Osteocyte (in vitro differentiated cells): ENCODE measurements at regions not wholly inside any gene's neighbourhood (a gene's known extent, or its start where the extent isn't known, plus 50 kb on each side); places are given as distances from the start of the nearest gene placed in this dataset.
A peak's percentile ranks its signal among the peaks of the same experiment; 100 is the strongest.

ENCODE experiments used
- DNase-seq: peaks from one replicate; pipeline ENCODE4 v3.0.0; 2021; ENCODE audit warnings: mixed read lengths; ENCODE audit not compliant: unreplicated experiment; ENCODE audit errors: extremely low spot score
- H3K27ac Mint-ChIP-seq: one replicate; pipeline ENCODE4 v1.8.0; 2021; ENCODE audit warnings: mild to moderate bottlenecking, mixed read lengths; ENCODE audit not compliant: unreplicated experiment
- H3K27me3 Mint-ChIP-seq: one replicate; pipeline ENCODE4 v1.8.0; 2021; ENCODE audit warnings: mixed read lengths; ENCODE audit not compliant: unreplicated experiment
- H3K36me3 Mint-ChIP-seq: one replicate; pipeline ENCODE4 v1.8.0; 2021; ENCODE audit warnings: mixed read lengths; ENCODE audit not compliant: unreplicated experiment
- H3K4me1 Mint-ChIP-seq: one replicate; pipeline ENCODE4 v1.8.0; 2021; ENCODE audit warnings: mixed read lengths; ENCODE audit not compliant: unreplicated experiment
- H3K4me3 Mint-ChIP-seq: one replicate; pipeline ENCODE4 v1.8.0; 2021; ENCODE audit warnings: mild to moderate bottlenecking, moderate library complexity, mixed read lengths; ENCODE audit not compliant: unreplicated experiment
- H3K9me3 Mint-ChIP-seq: one replicate; pipeline ENCODE4 v1.8.0; 2021; ENCODE audit warnings: mixed read lengths; ENCODE audit not compliant: unreplicated experiment
- CTCF ChIP-seq: fragments of 200-600 bp; sonication (generic); IDR thresholded peaks from 2 replicates; pipeline ENCODE4 v1.5.0; 2021; ENCODE audit warnings: antibody characterized with exemption, mild to moderate bottlenecking, moderate library complexity

DNA sequence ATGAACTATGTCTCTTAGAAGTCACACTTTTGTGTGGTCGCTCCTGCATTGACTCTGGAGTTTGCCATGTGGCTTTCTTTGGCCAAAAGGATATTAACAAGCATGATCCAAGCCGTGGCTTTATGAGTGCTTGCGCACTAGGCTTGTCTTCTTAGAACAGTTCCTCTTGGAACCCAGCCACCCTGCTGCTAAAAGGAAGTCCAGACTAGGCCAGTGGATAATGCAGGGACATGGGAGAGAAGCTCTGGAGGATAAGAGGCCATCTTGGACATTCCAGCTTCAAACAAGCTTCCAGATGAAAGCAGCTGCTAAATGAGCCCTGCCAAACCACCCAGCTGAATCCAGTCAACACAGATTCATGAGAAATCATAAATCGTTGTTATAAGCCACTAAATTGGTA lies 346.4 kb downstream of the CDC5L start:
- Mint-ChIP-seq H3K36me3 (peaks cover 2% of the 10 kb centered on the region), H3K27me3 (no peaks in the 10 kb centered on the region), H3K4me3 (no peak overlapping the region)

GRCh38 chr6:44734886-44735629 lies 347.6 kb downstream of the CDC5L start:
- DNase-seq: peak; percentile 53
- H3K27me3 Mint-ChIP-seq: no peaks in the 10 kb centered on the region
- peaks cover 2% of the 10 kb centered on the region for H3K36me3 Mint-ChIP-seq
- no peak overlapping the region for H3K27ac Mint-ChIP-seq
- H3K4me3 Mint-ChIP-seq: no peak overlapping the region
- peaks cover 50% of the 10 kb centered on the region for H3K4me1 Mint-ChIP-seq
- no peak for TF ChIP-seq CTCF
- no peaks in the 10 kb centered on the region for H3K9me3 Mint-ChIP-seq

More for the DNA sequence above, 346.4 kb downstream of the CDC5L start:
- Mint-ChIP-seq H3K9me3 (no peaks in the 10 kb centered on the region), H3K27ac (no peak overlapping the region), H3K4me1 (peaks cover 51% of the 10 kb centered on the region)
- no peak for TF ChIP-seq CTCF
- peak; percentile 46 for DNase-seq

DNA sequence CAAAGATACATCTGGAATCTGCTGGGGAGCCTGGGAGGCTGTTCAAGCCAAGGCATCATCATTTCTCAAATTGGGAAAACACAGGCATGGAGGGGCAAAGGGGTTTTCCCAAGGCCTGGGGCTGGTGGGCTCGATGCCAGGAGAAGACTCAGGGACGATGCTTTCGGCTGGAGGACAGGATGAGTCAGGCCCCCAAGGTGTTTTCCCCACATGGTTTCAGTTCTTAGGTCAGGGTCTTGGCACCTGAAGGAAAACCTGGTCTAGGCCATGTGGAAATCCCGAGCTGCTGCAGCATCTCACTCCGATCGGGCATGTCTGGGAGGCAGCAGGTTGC lies 348.1 kb downstream of the CDC5L start:
- no peak for TF ChIP-seq CTCF
- H3K4me1 Mint-ChIP-seq: peaks cover 45% of the 10 kb centered on the region
- no peaks in the 10 kb centered on the region for H3K27me3 Mint-ChIP-seq
- H3K9me3 Mint-ChIP-seq: no peaks in the 10 kb centered on the region
- H3K4me3 Mint-ChIP-seq: no peak overlapping the region
- DNase-seq: peak; percentile 72
- no peak overlapping the region for H3K27ac Mint-ChIP-seq
- H3K36me3 Mint-ChIP-seq: peaks cover 2% of the 10 kb centered on the region

- Mint-ChIP-seq H3K27ac (no peak overlapping the region), H3K27me3 (no peaks in the 10 kb centered on the region), H3K4me3 (no peak overlapping the region), H3K9me3 (no peaks in the 10 kb centered on the region), H3K4me1 (peaks cover 29% of the 10 kb centered on the region), H3K36me3 (peaks cover 2% of the 10 kb centered on the region)
- DNase-seq: peak; percentile 51
- no peak for TF ChIP-seq CTCF
Observed at GRCh38 chr6:44737341-44737740, 349.8 kb downstream of the CDC5L start.

GRCh38 chr6:44737829-44738528 lies 350.5 kb downstream of the CDC5L start:
- no peaks in the 10 kb centered on the region for H3K9me3 Mint-ChIP-seq
- H3K4me3 Mint-ChIP-seq: no peak overlapping the region
- peaks cover 23% of the 10 kb centered on the region for H3K4me1 Mint-ChIP-seq
- no peaks in the 10 kb centered on the region for H3K27me3 Mint-ChIP-seq
- no peak for TF ChIP-seq CTCF
- DNase-seq: peak; percentile 77
- peaks cover 2% of the 10 kb centered on the region for H3K36me3 Mint-ChIP-seq
- H3K27ac Mint-ChIP-seq: no peak overlapping the region
